PFSK-1 (cell line): ENCODE measurements at regions not wholly inside any gene's neighbourhood (a gene's known extent, or its start where the extent isn't known, plus 50 kb on each side); places are given as distances from the start of the nearest gene placed in this dataset.

ENCODE experiments used
- FOXP2 ChIP-seq: optimal IDR thresholded peaks from 2 replicates; pipeline ENCODE3; 2011; ENCODE audit warnings: borderline replicate concordance, control low read depth, inconsistent platforms; ENCODE audit not compliant: insufficient read depth; ENCODE audit errors: extremely low read length, extremely low read depth
- POLR2AphosphoS5 ChIP-seq: IDR thresholded peaks from 2 replicates; pipeline ENCODE4 v1.6.1; 2012; ENCODE audit warnings: low read depth, mild to moderate bottlenecking, control low read depth, low read length, moderate library complexity
- SIN3A ChIP-seq: IDR thresholded peaks from 2 replicates; pipeline ENCODE4 v1.6.1; 2012; ENCODE audit warnings: mild to moderate bottlenecking, low read length, moderate library complexity, borderline replicate concordance; ENCODE audit not compliant: insufficient read depth
- TAF1 ChIP-seq: IDR thresholded peaks from 2 replicates; pipeline ENCODE4 v1.6.1; 2012; ENCODE audit warnings: low read length, control low read depth, borderline replicate concordance; ENCODE audit not compliant: insufficient read depth
- TF ChIP-seq, protein P1 (sequence below), 2 experiments: IDR thresholded peaks; 2 replicates each; pipeline versions ENCODE4 v1.6.1 to v1.8.0; 2011 to 2012; ENCODE audit warnings: low read depth in 2 of 2, low read length in 2 of 2, control low read depth in 1 of 2, inconsistent platforms in 1 of 2, mild to moderate bottlenecking in 1 of 2, moderate library complexity in 1 of 2; ENCODE audit not compliant: insufficient read depth in 1 of 2

DNA sequence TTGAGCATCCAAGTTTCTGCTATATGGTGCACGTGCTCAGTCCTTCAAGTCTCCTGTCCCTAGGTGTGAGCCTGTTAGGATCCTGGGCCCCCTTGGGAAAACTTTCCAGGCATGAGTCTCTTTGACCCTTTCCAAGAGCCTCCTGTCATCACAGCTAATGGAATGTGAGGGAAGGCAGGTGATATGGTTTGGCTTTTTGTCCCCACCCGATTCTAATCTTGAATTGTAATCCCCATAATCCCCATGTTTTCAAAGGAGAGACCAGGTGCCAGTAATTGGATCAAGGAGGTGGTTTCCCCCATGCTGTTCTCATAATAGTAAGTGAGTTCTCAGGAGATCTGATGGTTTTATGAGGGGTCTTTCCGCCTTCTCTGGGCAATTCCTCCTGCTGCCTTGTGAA lies 265.5 kb downstream of the ATP23 start:
- TF ChIP-seq, protein P1, sequence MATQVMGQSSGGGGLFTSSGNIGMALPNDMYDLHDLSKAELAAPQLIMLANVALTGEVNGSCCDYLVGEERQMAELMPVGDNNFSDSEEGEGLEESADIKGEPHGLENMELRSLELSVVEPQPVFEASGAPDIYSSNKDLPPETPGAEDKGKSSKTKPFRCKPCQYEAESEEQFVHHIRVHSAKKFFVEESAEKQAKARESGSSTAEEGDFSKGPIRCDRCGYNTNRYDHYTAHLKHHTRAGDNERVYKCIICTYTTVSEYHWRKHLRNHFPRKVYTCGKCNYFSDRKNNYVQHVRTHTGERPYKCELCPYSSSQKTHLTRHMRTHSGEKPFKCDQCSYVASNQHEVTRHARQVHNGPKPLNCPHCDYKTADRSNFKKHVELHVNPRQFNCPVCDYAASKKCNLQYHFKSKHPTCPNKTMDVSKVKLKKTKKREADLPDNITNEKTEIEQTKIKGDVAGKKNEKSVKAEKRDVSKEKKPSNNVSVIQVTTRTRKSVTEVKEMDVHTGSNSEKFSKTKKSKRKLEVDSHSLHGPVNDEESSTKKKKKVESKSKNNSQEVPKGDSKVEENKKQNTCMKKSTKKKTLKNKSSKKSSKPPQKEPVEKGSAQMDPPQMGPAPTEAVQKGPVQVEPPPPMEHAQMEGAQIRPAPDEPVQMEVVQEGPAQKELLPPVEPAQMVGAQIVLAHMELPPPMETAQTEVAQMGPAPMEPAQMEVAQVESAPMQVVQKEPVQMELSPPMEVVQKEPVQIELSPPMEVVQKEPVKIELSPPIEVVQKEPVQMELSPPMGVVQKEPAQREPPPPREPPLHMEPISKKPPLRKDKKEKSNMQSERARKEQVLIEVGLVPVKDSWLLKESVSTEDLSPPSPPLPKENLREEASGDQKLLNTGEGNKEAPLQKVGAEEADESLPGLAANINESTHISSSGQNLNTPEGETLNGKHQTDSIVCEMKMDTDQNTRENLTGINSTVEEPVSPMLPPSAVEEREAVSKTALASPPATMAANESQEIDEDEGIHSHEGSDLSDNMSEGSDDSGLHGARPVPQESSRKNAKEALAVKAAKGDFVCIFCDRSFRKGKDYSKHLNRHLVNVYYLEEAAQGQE (IDR thresholded peaks at IDR 0.05; ENCODE audit: insufficient read depth in 1 of 2, low read depth in 2 of 2, low read length in 2 of 2): no peak
- no peak for TF ChIP-seq POLR2AphosphoS5
- no peak for TF ChIP-seq TAF1
- TF ChIP-seq SIN3A: no peak
- no peak for TF ChIP-seq FOXP2
